Heart left ventricle (tissue), 13 donors: ENCODE measurements at regions not wholly inside any gene's neighbourhood (a gene's known extent, or its start where the extent isn't known, plus 50 kb on each side); places are given as distances from the start of the nearest gene placed in this dataset.

Experiments
- CTCF ChIP-seq, 12 donors: fragments of 200-600 bp; sonication (generic) in 4 of 12; IDR thresholded peaks; one replicate each; pipeline versions ENCODE4 v1.5.0 to v1.8.0; 2018 to 2022; ENCODE audit warnings: antibody characterized with exemption in 12 of 12, mild to moderate bottlenecking in 5 of 12
- POLR2A ChIP-seq, 2 donors: fragments of 450-650 bp; IDR thresholded peaks; one replicate each; pipeline ENCODE4 v1.6.1; 2017; ENCODE audit warnings: antibody characterized with exemption in 2 of 2, mild to moderate bottlenecking in 2 of 2, moderate library complexity in 2 of 2
- donor health status: ischemic (EF 13 %, LVEDD 7.1; RV severe dilation, severe dysfunction).
- donor health status: DM: no; HTN: yes; CAD: no.
- donor health status: DM: no; HTN: no; CAD: no.
- donor health status: ischemic (EF 25% LVEDD 6.9; RV normal size, moderate dysfunction).
- donor health status: ischemic (EF 25% LVEDD 5.7; RV mildly dilated, moderate dysfunction).
- donor health status: ischemic (EF 35%, LVEDD 5.7; RV mildly dilated, moderate dysfunction).
- donor health status: nonischemic (EF 11% LVEDD 7.7; RV severe dilation, severe dysfunction).
- donor health status: DM: yes; HTN: yes; CAD: no.
- donor health status: PGD.
- donor health status: ischemic (EF 29% LVEDD 5.4; RV normal size, mild dysfunction).
- donor health status: nonischemic (EF 23%, LVEDD 6.1; RV moderate dilation, normal function).

GRCh38 chr13:86429756-86430155, 630.5 kb upstream of the SLITRK6 start:
- TF ChIP-seq POLR2A (IDR thresholded peaks at IDR 0.05) (no peak), CTCF (IDR thresholded peaks at IDR 0.05) (no peak)
